Cardiac muscle cell (in vitro differentiated cells and primary cell): ENCODE measurements at regions not wholly inside any gene's neighbourhood (a gene's known extent, or its start where the extent isn't known, plus 50 kb on each side); places are given as distances from the start of the nearest gene placed in this dataset.
A peak's percentile ranks its signal among the peaks of the same experiment; 100 is the strongest.

Experiments
- DNase-seq, 2 donors: peaks; one replicate each; pipeline versions ENCODE4 v3.0.0 to v3.0.0-alpha.2; 2010 to 2017; ENCODE audit warnings: low read depth in 1 of 2, low spot score in 1 of 2
- H3K27ac ChIP-seq: fragments of 200-600 bp; sonication (generic); 2 replicates; pipeline ENCODE4 v1.5.1; 2016
- H3K27me3 ChIP-seq: fragments of 200-600 bp; sonication (generic); 2 replicates; pipeline ENCODE4 v1.6.0; 2016; ENCODE audit warnings: control low read depth
- H3K36me3 ChIP-seq: fragments of 200-600 bp; sonication (generic); 2 replicates; pipeline ENCODE4 v1.5.1; 2016; ENCODE audit warnings: control low read depth
- H3K4me1 ChIP-seq: fragments of 200-600 bp; sonication (generic); 2 replicates; pipeline ENCODE4 v1.8.1; 2017; ENCODE audit warnings: low read depth, mild to moderate bottlenecking, mixed run types
- H3K4me3 ChIP-seq: fragments of 200-600 bp; sonication (generic); 2 replicates; pipeline ENCODE4 v1.5.1; 2016; ENCODE audit warnings: mild to moderate bottlenecking
- H3K9me3 ChIP-seq: fragments of 200-600 bp; sonication (generic); 2 replicates; pipeline ENCODE4 v1.5.1; 2017; ENCODE audit warnings: low read depth, mild to moderate bottlenecking, control low read depth
- TF ChIP-seq, protein P1 (sequence below): IDR thresholded peaks from 2 replicates; pipeline ENCODE4 v1.5.1; 2012; ENCODE audit warnings: low read depth, mild to moderate bottlenecking, low read length

- H3K27ac ChIP-seq = no peak overlapping the region
- no peak for DNase-seq
- TF ChIP-seq, protein P1, sequence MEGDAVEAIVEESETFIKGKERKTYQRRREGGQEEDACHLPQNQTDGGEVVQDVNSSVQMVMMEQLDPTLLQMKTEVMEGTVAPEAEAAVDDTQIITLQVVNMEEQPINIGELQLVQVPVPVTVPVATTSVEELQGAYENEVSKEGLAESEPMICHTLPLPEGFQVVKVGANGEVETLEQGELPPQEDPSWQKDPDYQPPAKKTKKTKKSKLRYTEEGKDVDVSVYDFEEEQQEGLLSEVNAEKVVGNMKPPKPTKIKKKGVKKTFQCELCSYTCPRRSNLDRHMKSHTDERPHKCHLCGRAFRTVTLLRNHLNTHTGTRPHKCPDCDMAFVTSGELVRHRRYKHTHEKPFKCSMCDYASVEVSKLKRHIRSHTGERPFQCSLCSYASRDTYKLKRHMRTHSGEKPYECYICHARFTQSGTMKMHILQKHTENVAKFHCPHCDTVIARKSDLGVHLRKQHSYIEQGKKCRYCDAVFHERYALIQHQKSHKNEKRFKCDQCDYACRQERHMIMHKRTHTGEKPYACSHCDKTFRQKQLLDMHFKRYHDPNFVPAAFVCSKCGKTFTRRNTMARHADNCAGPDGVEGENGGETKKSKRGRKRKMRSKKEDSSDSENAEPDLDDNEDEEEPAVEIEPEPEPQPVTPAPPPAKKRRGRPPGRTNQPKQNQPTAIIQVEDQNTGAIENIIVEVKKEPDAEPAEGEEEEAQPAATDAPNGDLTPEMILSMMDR = no peak
- H3K4me1 ChIP-seq = no peaks in the 10 kb centered on the region
- H3K4me3 ChIP-seq = no peak overlapping the region
- H3K9me3 ChIP-seq = no peaks in the 10 kb centered on the region
- no peaks in the 10 kb centered on the region for H3K27me3 ChIP-seq
- H3K36me3 ChIP-seq = no peaks in the 10 kb centered on the region
Observed at GRCh38 chr2:67828066-67828465, 234.7 kb downstream of the C1D start.

GRCh38 chr2:67829470-67829869 lies 233.3 kb downstream of the C1D start:
- DNase-seq = no peak
- Histone ChIP-seq H3K27ac (no peak overlapping the region), H3K4me1 (no peaks in the 10 kb centered on the region), H3K4me3 (no peak overlapping the region), H3K36me3 (no peaks in the 10 kb centered on the region), H3K9me3 (no peaks in the 10 kb centered on the region), H3K27me3 (no peaks in the 10 kb centered on the region)
- TF ChIP-seq, protein P1 = no peak

DNA sequence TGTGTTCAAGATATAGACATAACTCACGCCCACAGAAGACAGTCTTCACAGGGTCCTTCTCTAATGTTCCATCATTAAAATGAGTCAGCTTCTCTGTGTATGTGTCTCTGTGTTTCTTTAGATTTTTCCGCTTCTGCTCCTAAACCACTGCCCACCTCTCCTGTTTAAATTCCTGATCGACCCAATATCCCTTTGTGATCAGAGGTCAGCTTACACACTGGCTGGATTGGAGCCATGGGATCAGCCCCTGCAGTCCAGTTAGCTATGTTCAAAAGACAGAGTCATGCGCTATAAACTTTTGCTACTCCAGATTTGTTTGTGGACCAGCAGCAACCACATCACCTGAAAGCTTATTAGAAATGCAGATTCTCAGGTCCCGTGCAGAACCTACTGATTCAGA lies 229.2 kb downstream of the C1D start:
- no peaks in the 10 kb centered on the region for H3K27me3 ChIP-seq
- H3K36me3 ChIP-seq = no peaks in the 10 kb centered on the region
- no peaks in the 10 kb centered on the region for H3K9me3 ChIP-seq
- no peak overlapping the region for H3K4me3 ChIP-seq
- TF ChIP-seq, protein P1 = no peak
- no peaks in the 10 kb centered on the region for H3K4me1 ChIP-seq
- no peak for DNase-seq
- H3K27ac ChIP-seq = no peak overlapping the region

DNA sequence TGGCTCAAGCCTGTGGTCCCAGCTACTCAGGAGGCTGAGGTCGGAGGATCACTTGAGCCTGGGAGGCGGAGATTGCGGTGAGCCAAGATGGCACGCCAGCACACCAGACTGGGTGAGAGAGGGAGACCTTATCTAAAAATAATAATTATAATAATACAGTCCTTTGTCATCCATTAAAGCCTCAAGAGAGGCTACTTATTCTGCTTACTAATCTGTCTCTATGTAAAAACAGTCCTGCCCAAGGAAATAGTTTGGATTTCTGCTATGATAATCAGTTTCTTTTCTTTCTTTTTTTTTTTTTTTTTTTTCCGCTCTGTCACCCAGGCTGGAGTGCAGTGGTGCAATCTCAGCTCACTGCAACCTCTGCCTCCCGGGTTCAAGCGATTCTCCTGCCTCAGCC lies 228.3 kb downstream of the C1D start:
- Histone ChIP-seq H3K4me1 (no peaks in the 10 kb centered on the region), H3K4me3 (no peak overlapping the region), H3K36me3 (no peaks in the 10 kb centered on the region), H3K27me3 (no peaks in the 10 kb centered on the region), H3K9me3 (no peaks in the 10 kb centered on the region), H3K27ac (no peak overlapping the region)
- TF ChIP-seq, protein P1 = no peak
- no peak for DNase-seq

- TF ChIP-seq, protein P1 = no peak
Observed at GRCh38 chr2:67835266-67835665, 227.5 kb downstream of the C1D start.

GRCh38 chr2:67836866-67837265 lies 225.9 kb downstream of the C1D start:
- no peaks in the 10 kb centered on the region for H3K9me3 ChIP-seq
- no peaks in the 10 kb centered on the region for H3K4me1 ChIP-seq
- no peaks in the 10 kb centered on the region for H3K36me3 ChIP-seq
- DNase-seq = no peak
- H3K27me3 ChIP-seq = no peaks in the 10 kb centered on the region
- no peak overlapping the region for H3K4me3 ChIP-seq
- H3K27ac ChIP-seq = no peak overlapping the region
- TF ChIP-seq, protein P1 = no peak

More at GRCh38 chr2:67835266-67835665, 227.5 kb downstream of the C1D start:
- DNase-seq = peak in 1 of 2 donors; percentile 20
- no peak overlapping the region for H3K27ac ChIP-seq
- H3K4me3 ChIP-seq = no peak overlapping the region
- H3K36me3 ChIP-seq = no peaks in the 10 kb centered on the region
- H3K4me1 ChIP-seq = no peaks in the 10 kb centered on the region
- H3K27me3 ChIP-seq = no peaks in the 10 kb centered on the region
- no peaks in the 10 kb centered on the region for H3K9me3 ChIP-seq
